GM19351 (cell line): ENCODE measurements at regions not wholly inside any gene's neighbourhood (a gene's known extent, or its start where the extent isn't known, plus 50 kb on each side); places are given as distances from the start of the nearest gene placed in this dataset.

Source experiments
- ATAC-seq: cut with Tn5 transposase; IDR thresholded peaks from one replicate; pipeline ENCODE4 v1.9.1; 2021; ENCODE audit warnings: mild to moderate bottlenecking, moderate library complexity; ENCODE audit not compliant: unreplicated experiment

DNA sequence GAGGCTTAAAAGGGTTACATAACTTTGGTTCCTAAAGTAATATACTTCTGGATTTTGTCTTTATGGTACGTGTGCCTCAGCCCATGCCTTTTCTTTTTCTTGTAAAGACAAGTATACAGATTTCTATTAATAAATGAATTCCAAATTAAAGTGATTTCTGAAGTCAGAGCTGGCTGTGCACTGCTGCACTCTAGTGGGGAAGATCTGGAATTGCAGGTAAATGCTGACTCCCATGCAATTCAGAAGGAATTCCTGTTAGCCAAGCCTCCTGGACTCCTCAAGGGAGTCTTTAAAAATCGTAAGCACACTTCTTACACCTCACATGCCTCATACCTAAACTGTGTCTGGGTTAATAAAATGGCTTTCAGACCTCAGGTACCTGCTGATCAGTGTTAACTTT lies 118.4 kb upstream of the SLC7A1 start:
- no peak for ATAC-seq

DNA sequence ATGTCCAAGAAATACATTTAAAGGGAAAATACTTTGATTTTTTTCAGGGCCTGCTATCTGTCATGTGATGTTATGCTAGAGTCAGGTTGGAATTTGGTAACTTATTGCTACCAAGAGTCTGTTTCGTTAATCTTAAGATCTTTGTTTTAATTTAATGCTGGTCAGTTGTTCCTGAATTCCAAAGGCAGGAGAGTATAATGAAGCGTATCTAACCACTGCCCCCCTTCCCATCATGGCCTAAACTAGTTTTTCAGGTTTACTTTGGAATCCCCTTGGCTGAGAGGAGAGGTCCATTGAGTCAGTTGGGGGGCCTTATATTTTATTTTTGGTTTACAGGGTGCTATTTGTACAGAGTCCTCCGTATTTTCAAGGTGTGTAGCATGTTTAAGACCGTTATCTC lies 116.3 kb upstream of the SLC7A1 start:
- no peak for ATAC-seq

DNA sequence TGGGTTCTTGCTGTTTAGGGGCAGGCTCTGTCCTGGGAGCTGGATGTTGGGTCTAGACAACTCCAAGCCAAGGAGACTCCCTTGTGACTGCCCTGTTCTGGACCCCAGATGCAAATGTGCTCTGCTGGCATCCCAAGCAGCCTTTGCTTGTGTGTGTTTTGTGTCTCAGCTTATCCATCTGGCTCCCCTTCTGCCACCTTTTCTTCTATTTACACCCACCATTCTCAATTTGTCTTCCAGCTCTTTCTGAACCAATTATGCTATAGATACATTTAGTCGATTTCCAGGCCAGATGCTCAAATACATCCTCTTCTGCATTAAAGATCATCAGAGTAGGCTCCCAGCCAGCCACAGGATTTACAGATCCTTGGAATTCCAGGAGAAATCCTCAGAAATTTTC lies 115.0 kb upstream of the SLC7A1 start:
- no peak for ATAC-seq

DNA sequence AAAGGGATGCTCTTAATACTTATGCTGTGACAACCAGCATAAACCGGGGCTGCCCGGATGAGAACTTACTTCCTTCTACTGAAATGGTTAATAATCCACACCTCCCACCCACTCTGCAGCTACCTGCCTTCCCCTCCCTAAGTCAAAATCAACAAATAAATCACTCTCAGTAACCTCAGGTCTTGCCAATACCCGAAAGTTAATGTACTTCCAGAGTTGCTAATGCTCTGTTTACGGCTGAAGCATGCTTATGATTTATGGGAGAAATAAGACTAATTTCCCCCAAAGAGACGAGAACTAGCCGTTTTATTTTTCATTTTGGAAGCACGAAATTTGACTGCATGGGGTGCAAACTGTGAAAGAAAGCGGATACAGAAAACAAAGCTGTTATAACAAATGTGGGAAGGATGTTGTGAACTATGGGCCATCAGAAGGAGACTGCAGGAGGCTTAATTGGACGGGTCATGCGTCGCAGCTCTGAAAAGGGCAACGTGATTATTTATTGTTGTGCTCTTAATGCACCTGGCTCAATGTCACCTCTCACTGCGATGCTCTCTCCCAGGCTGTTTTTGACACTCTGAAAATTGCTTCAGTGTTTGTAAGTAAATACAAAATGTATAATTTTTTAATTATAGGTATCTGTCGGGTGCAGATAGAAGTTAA lies 114.0 kb upstream of the SLC7A1 start:
- ATAC-seq, result no peak

DNA sequence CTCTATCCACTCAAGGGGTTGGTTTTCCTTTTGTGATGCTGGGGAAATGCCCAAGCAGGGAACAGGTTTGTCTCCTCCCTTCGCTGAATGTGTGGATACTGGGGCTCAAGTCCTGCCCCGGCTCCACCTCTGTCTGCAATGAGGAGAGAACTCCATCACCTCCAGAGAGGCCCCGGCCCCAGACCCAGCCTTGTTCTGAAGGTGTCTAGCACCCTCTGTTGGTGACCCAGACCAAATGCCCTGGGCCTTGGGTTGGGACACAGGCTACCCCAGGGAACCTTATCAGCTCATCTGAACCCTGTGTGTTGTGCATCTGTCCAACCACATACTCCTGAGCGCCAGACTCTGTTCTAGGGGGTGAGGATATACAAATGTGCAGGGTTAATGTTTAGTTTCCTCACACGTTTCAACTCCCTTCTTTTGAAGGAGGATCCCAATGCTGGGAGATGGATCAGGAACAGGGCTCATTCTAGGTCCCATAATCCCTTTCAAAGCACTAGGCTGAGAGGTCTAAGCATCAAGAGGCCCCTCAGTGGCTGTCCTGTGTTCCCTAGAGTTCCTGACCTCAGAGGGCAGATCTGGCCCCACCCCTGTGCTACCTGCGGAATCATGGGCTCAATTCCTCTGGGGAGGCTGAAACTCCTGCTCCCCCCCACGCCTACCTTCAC lies 112.5 kb upstream of the SLC7A1 start:
- ATAC-seq, result peak; percentile 78

DNA sequence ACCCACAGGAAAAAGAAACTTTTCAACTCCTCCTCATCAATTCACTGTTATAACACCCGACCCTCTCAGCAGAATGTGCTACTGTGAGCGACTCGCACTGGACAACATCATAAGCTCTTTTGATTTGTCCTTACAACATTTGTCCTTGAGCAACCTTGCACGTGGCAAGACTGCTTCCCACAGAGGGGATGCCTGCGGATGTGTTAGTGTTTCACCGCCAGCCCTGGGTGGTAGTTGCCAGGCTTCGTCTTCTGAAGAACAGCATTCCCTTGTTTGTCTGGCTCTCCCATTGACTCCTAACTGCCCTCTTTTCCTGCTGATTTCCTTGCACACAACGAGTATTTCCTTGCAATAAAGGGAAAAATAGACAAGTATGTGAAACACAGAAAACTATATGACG lies 111.4 kb upstream of the SLC7A1 start:
- no peak for ATAC-seq

DNA sequence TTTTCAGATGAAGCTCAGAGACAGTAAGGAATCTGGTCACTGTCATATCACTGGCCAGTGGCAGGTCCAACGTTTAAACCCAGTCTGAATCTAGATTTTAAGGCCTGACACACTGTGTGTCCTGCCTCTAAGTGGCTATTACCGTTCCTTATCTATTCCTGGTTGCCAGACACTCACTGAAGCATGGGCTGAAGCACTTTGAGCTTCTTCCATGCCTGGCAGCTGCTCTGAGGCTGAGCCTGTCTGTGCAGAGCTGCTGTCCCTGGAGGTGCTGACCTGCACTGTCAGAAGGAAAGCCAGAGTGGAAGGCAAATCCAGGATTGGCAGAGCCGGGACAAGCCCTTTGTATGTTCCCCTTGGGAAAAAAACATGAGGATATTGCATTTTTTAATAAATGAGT lies 109.2 kb upstream of the SLC7A1 start:
- no peak for ATAC-seq

DNA sequence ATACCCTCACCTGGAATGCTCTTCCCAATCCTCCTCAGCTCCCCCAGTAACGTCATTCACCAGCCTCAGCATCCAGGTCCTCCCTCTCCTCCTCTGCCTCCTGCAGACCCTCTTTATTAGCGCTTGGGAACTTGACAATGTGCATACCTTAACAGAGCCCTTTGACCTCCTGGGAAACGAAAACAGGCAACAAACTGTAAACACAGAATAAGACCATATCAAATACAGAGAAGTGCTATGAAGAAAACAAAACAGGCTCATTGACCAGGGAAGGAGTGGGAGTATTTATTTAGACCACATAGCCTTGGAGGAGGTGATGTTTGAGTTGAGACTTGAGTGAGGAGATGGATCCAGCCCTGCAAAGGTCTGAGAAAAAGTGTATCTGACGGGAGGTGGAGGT lies 107.9 kb upstream of the SLC7A1 start:
- ATAC-seq, result no peak

DNA sequence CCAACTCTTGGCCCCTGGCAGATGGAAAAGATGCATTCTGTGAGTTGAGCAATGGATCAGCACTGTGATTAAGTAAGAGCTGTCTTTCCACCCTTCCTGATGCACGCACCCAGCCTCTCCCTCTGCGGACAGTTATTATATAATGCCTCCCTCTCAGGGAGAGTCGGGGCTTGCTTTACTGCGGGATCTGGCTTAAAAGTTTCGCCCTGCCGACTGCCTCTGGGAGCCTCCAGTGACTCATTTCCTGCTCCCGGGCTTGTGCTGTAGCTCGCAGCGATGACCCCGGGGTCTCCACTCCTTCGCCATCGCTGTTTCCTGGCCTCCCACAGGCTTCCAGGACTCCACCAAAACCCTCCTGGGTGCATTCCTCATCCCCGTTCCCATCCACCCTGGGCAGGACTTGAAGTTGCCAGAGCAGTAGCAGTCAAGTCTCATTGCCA lies 107.4 kb upstream of the SLC7A1 start:
- ATAC-seq, result no peak

DNA sequence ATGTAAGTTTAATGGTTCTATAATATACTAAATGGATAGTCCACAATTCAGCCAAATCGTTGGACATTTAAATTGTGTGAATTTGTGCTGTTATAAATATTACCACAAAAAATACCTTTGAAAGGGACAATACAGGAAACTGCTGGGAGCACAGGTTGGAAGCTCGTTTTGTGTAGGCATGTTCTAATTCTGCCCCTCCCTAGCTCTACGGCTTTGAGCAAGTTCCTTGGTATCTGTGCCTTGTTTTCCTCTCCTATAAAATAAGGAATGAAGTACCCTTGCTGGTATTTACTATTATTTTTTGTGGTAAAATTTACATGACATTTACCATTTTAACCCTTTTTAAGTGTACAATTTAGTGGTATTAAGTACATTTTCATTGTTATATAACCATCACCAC lies 102.6 kb upstream of the SLC7A1 start:
- ATAC-seq, result no peak

DNA sequence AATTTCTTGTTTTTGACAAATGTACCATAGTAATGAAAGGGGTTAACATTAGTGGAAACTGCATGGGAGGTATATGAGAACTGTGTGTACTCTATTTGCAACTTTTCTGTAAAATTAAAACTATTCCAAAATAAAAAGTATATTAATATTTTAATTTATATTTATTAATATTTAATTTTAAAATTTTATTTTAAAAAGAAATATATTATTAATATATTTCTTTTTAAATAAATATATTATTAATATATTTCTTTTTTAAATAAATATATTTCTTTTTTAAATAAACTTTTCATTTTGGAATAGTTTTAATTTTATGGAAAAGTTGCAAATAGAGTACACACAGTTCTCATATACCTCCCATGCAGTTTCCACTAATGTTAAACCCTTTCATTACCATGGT lies 101.1 kb upstream of the SLC7A1 start:
- ATAC-seq, result no peak

DNA sequence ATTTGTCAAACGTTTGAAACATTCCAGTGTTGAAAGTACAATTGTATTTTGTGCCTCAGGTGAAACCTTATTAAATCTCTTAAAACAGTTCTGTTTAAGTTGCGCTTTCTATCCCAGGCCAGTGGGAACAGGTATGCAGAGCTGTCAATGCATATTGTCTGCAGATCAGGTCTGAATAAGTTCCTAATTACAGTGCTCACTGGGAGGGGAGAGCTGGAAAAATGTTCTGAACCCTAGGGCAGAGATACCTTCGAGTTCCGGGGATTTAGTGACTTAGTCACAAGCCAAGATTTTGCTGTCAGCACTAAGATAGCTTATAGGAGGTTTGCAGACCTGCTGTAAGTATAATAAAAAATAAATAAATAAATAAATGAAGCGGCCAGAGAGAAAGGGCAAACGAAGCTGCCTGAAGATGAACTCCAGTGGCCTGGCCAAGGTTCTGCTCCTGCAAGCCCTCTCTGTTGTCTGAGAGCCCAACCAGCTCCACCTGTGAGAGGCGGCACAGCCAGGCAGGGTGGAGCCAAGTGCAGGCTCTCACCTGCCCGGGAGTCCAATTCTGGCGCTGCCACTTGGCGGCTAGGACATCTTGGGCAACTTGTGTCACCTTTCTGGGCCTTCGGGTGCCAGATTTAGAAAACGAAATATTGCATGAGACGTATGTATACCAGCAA lies 97.9 kb upstream of the SLC7A1 start:
- ATAC-seq, result no peak

DNA sequence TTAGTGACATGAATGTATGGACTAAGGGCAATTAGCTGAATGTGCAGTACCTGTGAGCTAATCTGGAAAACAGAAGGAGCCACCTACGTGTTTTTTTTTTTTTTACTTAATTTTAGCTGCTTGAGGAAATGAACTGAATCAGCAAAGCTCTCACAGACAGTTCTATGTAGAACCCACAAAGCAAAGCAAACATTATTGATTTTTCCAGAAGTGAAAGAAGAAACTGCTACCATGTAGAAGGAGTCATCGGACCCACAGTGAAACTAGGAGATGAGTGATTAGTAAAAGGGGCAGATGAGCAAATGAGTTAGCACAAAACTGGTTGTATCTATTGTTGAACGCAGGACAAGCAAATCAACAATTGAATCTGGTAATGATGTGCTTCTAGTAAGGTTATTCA lies 94.1 kb upstream of the SLC7A1 start:
- no peak for ATAC-seq

DNA sequence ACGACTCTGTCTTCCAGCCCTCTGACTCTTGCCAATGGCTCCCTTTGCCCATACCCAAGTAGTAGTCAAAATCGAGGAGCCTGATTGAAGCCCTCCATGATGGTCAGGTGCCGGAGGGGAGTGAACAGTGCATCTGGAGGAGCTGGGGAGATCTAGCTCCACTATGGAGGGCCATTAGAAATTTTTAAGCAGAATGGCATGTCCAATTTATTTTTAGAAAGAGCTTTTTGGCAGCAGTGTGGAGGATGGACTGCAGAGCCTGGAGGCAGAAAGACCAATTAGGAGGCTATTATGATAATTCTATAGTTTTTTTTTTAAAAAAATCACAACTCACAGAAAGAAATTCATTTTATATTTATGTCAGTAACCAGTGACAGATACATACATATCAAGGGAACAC lies 92.7 kb upstream of the SLC7A1 start:
- no peak for ATAC-seq

DNA sequence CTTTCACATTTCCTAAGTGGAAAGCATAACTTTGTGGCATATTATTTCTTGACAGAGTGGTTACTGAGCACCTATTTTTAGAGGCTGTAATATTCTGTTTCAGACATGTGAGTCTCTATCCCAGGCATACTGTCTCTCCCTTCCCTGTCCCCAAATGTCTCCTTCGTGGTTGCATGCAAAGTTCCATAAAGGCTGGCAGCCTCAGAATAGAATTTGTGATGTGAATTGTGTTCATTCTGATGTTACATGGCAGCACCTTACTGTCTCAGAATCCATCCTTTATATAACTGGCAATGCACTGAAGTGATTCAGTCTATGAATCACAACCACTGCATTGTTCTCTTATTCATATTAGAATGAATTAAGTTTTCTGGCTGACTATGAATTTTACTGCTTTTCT lies 89.0 kb upstream of the SLC7A1 start:
- no peak for ATAC-seq

DNA sequence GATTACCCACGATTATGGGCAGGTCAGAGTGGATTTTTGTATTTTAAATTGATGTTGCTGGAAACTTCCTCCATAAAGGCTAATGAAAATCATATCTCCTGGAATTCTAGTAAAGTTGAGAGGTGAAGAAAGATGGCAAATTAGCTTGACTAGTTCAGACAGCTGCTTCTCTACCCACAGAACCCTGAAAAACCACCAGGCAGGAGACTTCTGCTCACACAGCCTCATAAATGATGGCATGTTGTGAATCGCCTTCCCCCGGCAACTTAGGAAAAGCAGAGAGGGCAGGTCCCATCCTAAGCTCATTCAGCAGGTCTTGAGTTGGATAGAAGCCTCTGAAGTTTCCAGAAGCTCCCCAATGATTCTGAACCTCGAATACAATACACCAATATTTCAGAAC lies 87.6 kb upstream of the SLC7A1 start:
- ATAC-seq, result no peak

DNA sequence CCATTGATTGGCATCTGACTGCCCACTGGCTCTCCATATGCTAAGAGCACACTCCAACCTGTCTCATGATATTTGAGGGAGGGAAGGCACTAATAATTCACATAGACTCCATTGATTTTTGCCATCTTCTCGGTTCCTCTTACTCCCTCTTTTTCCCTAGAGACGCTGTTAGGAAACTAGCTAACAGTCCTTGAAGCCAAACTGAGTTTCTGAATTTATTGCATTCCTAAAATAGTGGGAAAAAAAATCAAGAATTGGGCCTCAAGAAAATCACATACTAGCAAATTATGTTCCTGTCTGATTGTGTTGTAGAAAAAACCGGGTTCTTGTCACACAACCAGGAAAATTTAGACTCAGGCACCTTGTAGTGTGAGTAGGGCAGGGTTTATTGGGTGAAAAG lies 86.4 kb upstream of the SLC7A1 start:
- ATAC-seq, result no peak

DNA sequence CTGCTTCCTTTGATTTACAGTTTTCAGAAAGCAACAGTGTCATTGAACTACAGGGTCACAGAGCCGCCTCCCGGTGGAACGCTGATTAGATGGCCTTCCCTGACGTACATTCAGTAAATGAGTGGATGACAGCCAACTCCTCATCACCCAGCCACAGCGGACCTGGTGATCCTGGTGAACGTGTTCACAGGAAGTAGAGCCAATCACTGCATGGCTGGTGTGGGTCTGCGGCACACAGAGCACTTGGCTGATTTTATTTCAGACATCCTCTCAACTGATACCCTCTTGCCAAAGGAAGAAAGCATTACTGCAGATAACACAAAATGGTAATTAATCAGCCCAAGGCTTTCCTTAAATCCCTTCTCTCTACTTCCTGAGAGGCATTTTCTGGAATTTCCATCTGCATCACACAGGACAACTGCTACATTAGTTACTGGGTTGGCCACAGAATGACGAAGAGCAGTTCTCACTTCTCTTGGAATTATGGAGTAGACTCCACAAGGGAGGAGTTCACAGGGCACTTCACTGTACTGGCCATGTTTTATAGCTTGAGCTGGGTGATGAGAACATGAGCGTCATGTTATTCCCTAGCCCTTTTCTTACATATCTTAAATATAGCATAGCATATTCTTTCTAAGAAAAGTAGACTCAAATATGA lies 84.0 kb upstream of the SLC7A1 start:
- no peak for ATAC-seq

DNA sequence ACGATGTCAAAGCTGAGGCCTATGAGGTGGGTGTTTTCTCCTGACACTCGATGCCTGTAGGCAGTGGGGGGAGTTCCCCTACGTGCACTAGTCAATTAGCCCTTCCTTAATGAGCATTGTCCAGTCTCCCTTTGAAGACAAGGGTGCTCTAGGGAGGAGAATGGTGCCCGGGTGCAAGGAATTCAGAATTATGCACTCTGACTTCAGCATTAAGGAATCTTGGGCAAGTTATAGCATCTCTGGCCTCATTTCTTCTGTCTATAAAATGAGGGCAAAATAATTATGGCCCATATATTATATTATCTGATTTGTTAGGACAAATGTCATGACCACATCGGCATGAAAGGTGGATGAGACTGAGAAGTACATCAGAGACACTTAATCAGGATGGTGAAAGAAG lies 82.1 kb upstream of the SLC7A1 start:
- no peak for ATAC-seq

DNA sequence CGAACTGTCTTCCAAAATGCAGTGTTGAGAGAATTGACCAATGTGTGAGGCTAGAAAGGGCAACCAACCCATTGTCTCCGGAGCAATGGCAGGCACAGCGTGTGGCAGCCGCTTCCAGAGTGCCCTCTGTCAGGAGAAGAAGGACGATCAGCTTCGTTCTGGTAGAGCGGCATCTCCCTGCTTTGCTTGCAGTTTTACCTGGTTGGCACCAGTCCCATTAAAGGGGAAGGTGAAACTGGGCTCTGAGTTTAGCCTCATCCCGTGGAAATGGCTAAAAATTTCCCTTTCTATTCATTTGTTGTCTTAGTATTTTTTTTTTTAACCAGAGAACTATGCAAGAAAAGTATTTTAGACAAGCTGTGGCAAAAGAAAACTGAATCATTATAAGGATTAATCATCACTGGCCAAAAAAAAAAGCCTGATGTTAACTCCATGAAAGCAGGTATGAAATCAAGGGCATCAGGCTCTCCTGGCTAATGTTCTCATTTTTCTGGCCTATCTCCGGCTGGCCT lies 81.5 kb upstream of the SLC7A1 start:
- no peak for ATAC-seq

DNA sequence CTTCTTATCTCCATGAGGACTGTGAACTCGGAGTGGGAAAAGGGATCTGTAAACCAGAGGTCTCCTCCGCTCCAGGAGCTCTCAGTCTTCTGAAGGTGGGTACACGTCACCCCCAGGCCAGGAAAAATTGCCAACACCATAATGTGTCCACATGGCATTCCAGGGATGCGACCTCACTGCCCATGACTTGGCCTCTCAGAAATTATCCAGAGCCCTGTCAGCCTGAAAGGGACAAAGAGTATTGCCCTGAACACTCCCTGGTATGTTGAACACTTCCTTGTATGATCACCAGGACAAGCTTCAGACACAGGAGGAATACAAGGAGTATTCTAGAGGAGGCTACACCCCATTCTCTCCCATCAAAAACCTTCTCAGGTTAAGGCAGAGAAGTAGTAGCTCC lies 81.0 kb upstream of the SLC7A1 start:
- no peak for ATAC-seq

DNA sequence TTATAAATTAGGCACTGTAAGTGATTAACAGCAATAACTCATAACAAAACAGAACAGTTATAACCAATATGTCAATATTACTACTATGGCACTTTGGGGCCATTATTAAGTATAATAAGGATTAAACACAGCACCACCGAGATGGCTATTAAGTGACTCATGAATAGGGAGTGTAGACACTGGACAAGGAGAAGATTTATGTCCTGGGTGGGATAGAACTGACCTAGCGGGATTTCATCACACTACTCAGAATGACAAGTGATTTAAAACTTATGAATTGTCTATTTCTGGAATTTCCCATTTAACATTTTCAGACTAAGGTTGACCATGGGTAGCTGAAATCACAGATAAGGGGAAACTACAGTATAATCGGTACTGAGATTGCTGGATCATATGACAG lies 79.0 kb upstream of the SLC7A1 start:
- no peak for ATAC-seq
